ENCODE measurements at regions not wholly inside any gene's neighbourhood (a gene's known extent, or its start where the extent isn't known, plus 50 kb on each side); places are given as distances from the start of the nearest gene placed in this dataset.

GRCh38 chr18:76579301-76579695 is 84.3 kb upstream of the ZNF516 start:
- DNase-seq (ENCODE audit: low spot score), result no peak
- no peak for TF ChIP-seq CTCF (IDR thresholded peaks at IDR 0.05; ENCODE audit: borderline replicate concordance, control extremely low read depth, extremely low read depth, insufficient read depth, missing control alignments)
- in situ Hi-C loops (cut with MboI; ENCODE audit: low sequenced_read_pairs, unreplicated experiment), result no loop called here

GRCh38 chr18:76578571-76579300 is 83.7 kb upstream of the ZNF516 start:
- in situ Hi-C loops (cut with MboI; ENCODE audit: low sequenced_read_pairs, unreplicated experiment), result no loop called here
- no peak for TF ChIP-seq CTCF (IDR thresholded peaks at IDR 0.05; ENCODE audit: borderline replicate concordance, control extremely low read depth, extremely low read depth, insufficient read depth, missing control alignments)
- no peak for DNase-seq (ENCODE audit: low spot score)

- in situ Hi-C loops (cut with MboI; ENCODE audit: low sequenced_read_pairs, unreplicated experiment), result no loop called here
- DNase-seq (ENCODE audit: low spot score), result no peak
- no peak for TF ChIP-seq CTCF (IDR thresholded peaks at IDR 0.05; ENCODE audit: borderline replicate concordance, control extremely low read depth, extremely low read depth, insufficient read depth, missing control alignments)
Observed at GRCh38 chr18:76573325-76574025, 78.4 kb upstream of the ZNF516 start.

- TF ChIP-seq CTCF (IDR thresholded peaks at IDR 0.05; ENCODE audit: borderline replicate concordance, control extremely low read depth, extremely low read depth, insufficient read depth, missing control alignments), result peak; percentile 22
- in situ Hi-C loops (cut with MboI; ENCODE audit: low sequenced_read_pairs, unreplicated experiment), result no loop called here
- DNase-seq (ENCODE audit: low spot score), result no peak
Observed at GRCh38 chr18:76572518-76573247, 77.6 kb upstream of the ZNF516 start.

- TF ChIP-seq CTCF (IDR thresholded peaks at IDR 0.05; ENCODE audit: borderline replicate concordance, control extremely low read depth, extremely low read depth, insufficient read depth, missing control alignments), result no peak
- in situ Hi-C loops (cut with MboI; ENCODE audit: low sequenced_read_pairs, unreplicated experiment), result no loop called here
- no peak for DNase-seq (ENCODE audit: low spot score)
Observed at GRCh38 chr18:76571689-76572088, 76.6 kb upstream of the ZNF516 start.

- in situ Hi-C loops (cut with MboI; ENCODE audit: low sequenced_read_pairs, unreplicated experiment), result no loop called here
- no peak for TF ChIP-seq CTCF (IDR thresholded peaks at IDR 0.05; ENCODE audit: borderline replicate concordance, control extremely low read depth, extremely low read depth, insufficient read depth, missing control alignments)
- DNase-seq (ENCODE audit: low spot score), result no peak
Observed at GRCh38 chr18:76570856-76571255, 75.8 kb upstream of the ZNF516 start.

Measured in GM13976 (cell line).